DND-41 (cell line): ENCODE measurements at regions not wholly inside any gene's neighbourhood (a gene's known extent, or its start where the extent isn't known, plus 50 kb on each side); places are given as distances from the start of the nearest gene placed in this dataset.

Experiments used
- ATAC-seq: fragments of 200-7000 bp; cut with Tn5 transposase; 3 replicates; pipeline ENCODE4 v1.9.1; 2021; ENCODE audit warnings: low read depth; ENCODE audit not compliant: insufficient read depth
- DNase-seq: peaks from one replicate; pipeline ENCODE4 v3.0.0-alpha.2; 2020
- H2AFZ ChIP-seq: 2 replicates; pipeline ENCODE4 v1.6.0; 2012; ENCODE audit warnings: low read depth, low read length
- H3K27ac ChIP-seq: 2 replicates; pipeline ENCODE4 v1.5.1; 2012; ENCODE audit warnings: low read length, inconsistent platforms
- H3K27me3 ChIP-seq: fragments of 200-600 bp; sonication (generic); 2 replicates; pipeline ENCODE4 v1.6.0; 2012; ENCODE audit warnings: low read length, mild to moderate bottlenecking, inconsistent platforms; ENCODE audit not compliant: insufficient read depth, poor library complexity
- H3K36me3 ChIP-seq: 2 replicates; pipeline ENCODE4 v1.5.1; 2012; ENCODE audit warnings: low read length, inconsistent platforms; ENCODE audit not compliant: insufficient read depth
- H3K4me1 ChIP-seq: 2 replicates; pipeline ENCODE4 v1.5.1; 2012; ENCODE audit warnings: mild to moderate bottlenecking, low read length; ENCODE audit not compliant: insufficient read depth
- H3K4me2 ChIP-seq: 2 replicates; pipeline ENCODE4 v1.6.0; 2012; ENCODE audit warnings: mild to moderate bottlenecking, moderate library complexity, low read length, inconsistent platforms; ENCODE audit not compliant: insufficient read depth
- H3K4me3 ChIP-seq, 2 experiments: fragments of 200-600 bp in 1 of 2; shearing (Covaris generic) in 1 of 2; 2 replicates each; pipeline ENCODE4 v1.5.1; 2012 to 2016; ENCODE audit warnings: inconsistent platforms in 2 of 2, low read length in 2 of 2, mild to moderate bottlenecking in 2 of 2, low read depth in 1 of 2, moderate library complexity in 1 of 2
- H3K79me2 ChIP-seq: 2 replicates; pipeline ENCODE4 v1.6.0; 2012; ENCODE audit warnings: low read length, inconsistent platforms; ENCODE audit not compliant: insufficient read depth
- H3K9ac ChIP-seq: 2 replicates; pipeline ENCODE4 v1.6.0; 2012; ENCODE audit warnings: low read depth, mild to moderate bottlenecking, inconsistent platforms, low read length, moderate library complexity
- H3K9me3 ChIP-seq: 2 replicates; pipeline ENCODE4 v1.5.1; 2012; ENCODE audit warnings: low read length, moderate library complexity, mild to moderate bottlenecking, inconsistent platforms; ENCODE audit not compliant: insufficient read depth, severe bottlenecking
- H4K20me1 ChIP-seq: 2 replicates; pipeline ENCODE4 v1.6.0; 2012; ENCODE audit warnings: low read length; ENCODE audit not compliant: insufficient read depth
- EZH2 ChIP-seq: IDR thresholded peaks from 3 replicates; pipeline ENCODE4 v1.6.1; 2012; ENCODE audit warnings: borderline replicate concordance, low read depth, mild to moderate bottlenecking, moderate library complexity, low read length, inconsistent platforms; ENCODE audit not compliant: severe bottlenecking
- TF ChIP-seq, protein P1 (sequence below): IDR thresholded peaks from 2 replicates; pipeline ENCODE4 v1.5.1; 2012; ENCODE audit warnings: borderline replicate concordance, low read length, moderate library complexity, mild to moderate bottlenecking; ENCODE audit not compliant: poor library complexity, severe bottlenecking; ENCODE audit errors: extremely low read depth

DNA sequence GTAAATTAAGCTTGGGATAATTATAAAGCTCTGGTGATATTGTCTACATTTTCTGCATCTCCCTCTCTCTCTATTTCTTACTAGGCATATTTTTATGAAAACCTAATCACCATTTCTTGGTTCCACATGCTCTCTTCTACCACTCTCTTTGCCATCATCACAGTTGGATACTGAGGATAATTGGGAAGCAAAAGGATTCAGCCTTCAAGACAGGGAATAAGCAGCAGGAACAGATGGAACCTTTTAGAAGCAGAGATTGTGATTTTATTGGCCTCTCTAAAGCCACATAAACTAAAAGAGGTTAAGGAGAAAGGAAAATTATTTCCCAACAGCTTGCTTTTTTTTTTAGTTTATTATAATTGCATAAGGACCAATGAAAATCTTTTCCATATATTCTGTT lies 226.3 kb upstream of the SPHKAP start:
- no peak for ATAC-seq
- no peaks in the 10 kb centered on the region for H3K79me2 ChIP-seq
- H4K20me1 ChIP-seq: no peaks in the 10 kb centered on the region
- H3K27ac ChIP-seq: no peak overlapping the region
- TF ChIP-seq, protein P1, sequence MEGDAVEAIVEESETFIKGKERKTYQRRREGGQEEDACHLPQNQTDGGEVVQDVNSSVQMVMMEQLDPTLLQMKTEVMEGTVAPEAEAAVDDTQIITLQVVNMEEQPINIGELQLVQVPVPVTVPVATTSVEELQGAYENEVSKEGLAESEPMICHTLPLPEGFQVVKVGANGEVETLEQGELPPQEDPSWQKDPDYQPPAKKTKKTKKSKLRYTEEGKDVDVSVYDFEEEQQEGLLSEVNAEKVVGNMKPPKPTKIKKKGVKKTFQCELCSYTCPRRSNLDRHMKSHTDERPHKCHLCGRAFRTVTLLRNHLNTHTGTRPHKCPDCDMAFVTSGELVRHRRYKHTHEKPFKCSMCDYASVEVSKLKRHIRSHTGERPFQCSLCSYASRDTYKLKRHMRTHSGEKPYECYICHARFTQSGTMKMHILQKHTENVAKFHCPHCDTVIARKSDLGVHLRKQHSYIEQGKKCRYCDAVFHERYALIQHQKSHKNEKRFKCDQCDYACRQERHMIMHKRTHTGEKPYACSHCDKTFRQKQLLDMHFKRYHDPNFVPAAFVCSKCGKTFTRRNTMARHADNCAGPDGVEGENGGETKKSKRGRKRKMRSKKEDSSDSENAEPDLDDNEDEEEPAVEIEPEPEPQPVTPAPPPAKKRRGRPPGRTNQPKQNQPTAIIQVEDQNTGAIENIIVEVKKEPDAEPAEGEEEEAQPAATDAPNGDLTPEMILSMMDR: no peak
- TF ChIP-seq EZH2: no peak
- H3K27me3 ChIP-seq: no peaks in the 10 kb centered on the region
- H3K9me3 ChIP-seq: no peaks in the 10 kb centered on the region
- no peak for DNase-seq
- H3K9ac ChIP-seq: no peak overlapping the region
- no peaks in the 10 kb centered on the region for H3K36me3 ChIP-seq
- H2AFZ ChIP-seq: no peak overlapping the region
- no peak overlapping the region for H3K4me3 ChIP-seq
- no peaks in the 10 kb centered on the region for H3K4me1 ChIP-seq
- H3K4me2 ChIP-seq: no peak overlapping the region

DNA sequence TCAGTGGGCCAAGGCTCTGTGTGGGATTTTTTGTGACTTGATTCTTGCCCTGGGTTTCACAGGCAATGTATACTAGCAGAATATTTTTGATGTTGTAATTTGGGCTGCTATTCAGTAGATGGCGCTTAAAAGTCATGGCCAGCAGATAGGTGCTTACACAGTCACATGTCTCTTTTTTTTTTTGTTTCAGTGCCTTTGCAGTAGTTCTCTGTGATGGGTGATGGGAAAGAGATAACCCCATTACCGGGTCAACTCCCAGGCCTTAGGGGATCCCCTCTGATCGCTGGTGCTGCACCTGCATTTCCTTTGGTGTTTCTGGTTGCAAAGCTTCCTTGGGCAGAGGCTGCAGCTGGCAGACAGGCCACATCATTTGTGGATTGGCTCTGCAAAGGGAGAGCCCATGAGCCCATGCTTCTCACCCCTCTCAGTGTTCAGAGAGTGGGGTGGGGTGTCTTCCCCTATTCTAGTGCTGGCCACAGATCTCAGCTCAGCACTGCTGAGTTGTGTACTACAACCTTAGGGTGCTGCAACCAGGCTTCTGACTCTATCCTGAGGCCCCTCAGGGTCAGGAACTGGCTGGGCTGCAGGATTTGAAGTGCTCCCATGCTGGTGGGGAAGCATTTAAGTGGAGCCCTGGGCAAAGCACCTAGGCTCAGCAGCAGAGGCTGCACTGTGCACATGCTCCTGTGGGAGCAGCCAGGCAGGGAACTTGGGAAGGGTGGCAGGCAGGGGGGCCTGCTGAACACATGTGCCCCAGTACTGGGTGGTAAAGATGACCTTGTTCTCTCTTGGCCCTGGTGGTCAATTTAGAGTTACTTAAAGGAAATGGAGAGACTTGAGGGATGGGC lies 219.8 kb upstream of the SPHKAP start:
- Histone ChIP-seq H3K4me3 (no peak overlapping the region), H4K20me1 (no peaks in the 10 kb centered on the region), H3K9ac (no peak overlapping the region), H3K4me2 (no peak overlapping the region), H3K27me3 (no peaks in the 10 kb centered on the region), H2AFZ (no peak overlapping the region), H3K36me3 (no peaks in the 10 kb centered on the region), H3K79me2 (no peaks in the 10 kb centered on the region), H3K4me1 (no peaks in the 10 kb centered on the region), H3K9me3 (no peaks in the 10 kb centered on the region), H3K27ac (no peak overlapping the region)
- TF ChIP-seq EZH2: no peak
- TF ChIP-seq, protein P1: no peak
- ATAC-seq (no peak), DNase-seq (no peak)

DNA sequence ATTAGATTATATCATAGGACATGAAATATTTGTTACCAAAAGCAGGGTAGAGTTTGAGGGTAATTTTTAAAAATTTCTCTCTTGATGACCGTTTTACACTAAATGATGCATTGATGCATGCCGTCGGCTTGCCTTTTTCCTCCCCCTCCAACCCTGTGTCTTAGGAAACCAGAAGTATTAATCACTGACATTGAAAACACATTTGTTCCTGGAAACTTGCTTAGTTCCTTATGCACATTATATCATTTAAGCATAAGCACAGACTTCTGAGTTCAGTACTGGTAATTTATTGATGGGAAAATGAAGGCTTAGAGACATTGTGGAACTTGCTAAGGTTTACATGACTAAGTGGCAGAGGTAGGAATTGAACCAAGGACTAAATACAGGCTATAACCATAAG lies 206.3 kb upstream of the SPHKAP start:
- no peaks in the 10 kb centered on the region for H3K79me2 ChIP-seq
- H3K4me3 ChIP-seq: no peak overlapping the region
- no peaks in the 10 kb centered on the region for H3K4me1 ChIP-seq
- H3K27me3 ChIP-seq: no peaks in the 10 kb centered on the region
- H3K4me2 ChIP-seq: no peak overlapping the region
- DNase-seq (no peak), ATAC-seq (no peak)
- no peak overlapping the region for H3K27ac ChIP-seq
- no peak for TF ChIP-seq EZH2
- TF ChIP-seq, protein P1: no peak
- no peak overlapping the region for H3K9ac ChIP-seq
- H3K9me3 ChIP-seq: no peaks in the 10 kb centered on the region
- H3K36me3 ChIP-seq: no peaks in the 10 kb centered on the region
- H2AFZ ChIP-seq: no peak overlapping the region
- no peaks in the 10 kb centered on the region for H4K20me1 ChIP-seq
